GM21360 (cell line): ENCODE measurements at regions not wholly inside any gene's neighbourhood (a gene's known extent, or its start where the extent isn't known, plus 50 kb on each side); places are given as distances from the start of the nearest gene placed in this dataset.
"Not testable (repeated sequence)": the region's sequence is repeated elsewhere in the genome, so short reads cannot be mapped to it uniquely, and the experiment has no call there.

Experiments used
- ATAC-seq: cut with Tn5 transposase; IDR thresholded peaks from one replicate; pipeline ENCODE4 v1.9.1; 2021; ENCODE audit warnings: mild to moderate bottlenecking, moderate library complexity; ENCODE audit not compliant: unreplicated experiment

GRCh38 chr5:63011158-63011557, 432.5 kb downstream of the LRRC70 start:
- ATAC-seq: no peak

- no peak for ATAC-seq
These were observed 429.6 kb downstream of the LRRC70 start for GRCh38 chr5:63008195-63008594.

GRCh38 chr5:62994842-62995241, 416.2 kb downstream of the LRRC70 start:
- ATAC-seq: not testable (repeated sequence)

DNA sequence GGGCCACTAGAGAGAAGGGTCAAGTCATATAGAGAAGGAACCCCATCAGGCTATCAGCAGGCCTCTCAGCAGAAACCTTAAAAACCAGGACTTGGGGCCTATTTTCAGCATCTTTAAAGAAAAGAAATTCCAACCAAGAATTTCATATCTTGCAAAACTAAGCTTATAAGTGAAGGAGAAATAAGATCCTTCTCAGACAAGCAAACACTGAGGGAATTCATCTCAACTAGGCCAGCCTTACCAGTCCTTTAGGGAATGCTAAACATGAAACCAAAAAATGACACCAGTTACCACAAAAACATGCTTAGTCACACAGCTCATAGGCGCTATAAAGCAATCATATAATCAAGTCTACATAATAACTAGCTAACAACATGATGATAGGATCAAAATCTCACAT, 407.1 kb downstream of the LRRC70 start:
- ATAC-seq: no peak

GRCh38 chr5:62982348-62982747, 403.7 kb downstream of the LRRC70 start:
- no peak for ATAC-seq

DNA sequence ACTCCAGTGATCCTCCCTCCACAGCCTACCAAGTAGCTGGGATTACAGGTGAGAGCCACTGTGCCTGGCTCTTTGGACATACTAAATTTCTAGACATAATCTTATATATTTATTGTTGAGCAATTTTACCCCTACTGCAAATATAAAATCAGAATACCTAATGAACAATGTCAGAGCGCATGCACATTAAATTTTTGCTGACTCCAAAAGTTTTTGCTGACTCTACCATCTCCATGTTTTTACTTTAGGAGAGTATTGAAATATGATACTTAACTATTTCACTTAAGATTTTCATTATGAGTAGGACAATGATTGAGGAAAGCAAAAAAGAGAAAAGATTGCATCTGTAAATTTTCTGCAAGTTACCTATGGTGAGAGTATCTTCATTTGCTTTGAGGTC, 402.3 kb downstream of the LRRC70 start:
- ATAC-seq: no peak

- no peak for ATAC-seq
These were observed 400.9 kb downstream of the LRRC70 start for GRCh38 chr5:62979472-62979871.

DNA sequence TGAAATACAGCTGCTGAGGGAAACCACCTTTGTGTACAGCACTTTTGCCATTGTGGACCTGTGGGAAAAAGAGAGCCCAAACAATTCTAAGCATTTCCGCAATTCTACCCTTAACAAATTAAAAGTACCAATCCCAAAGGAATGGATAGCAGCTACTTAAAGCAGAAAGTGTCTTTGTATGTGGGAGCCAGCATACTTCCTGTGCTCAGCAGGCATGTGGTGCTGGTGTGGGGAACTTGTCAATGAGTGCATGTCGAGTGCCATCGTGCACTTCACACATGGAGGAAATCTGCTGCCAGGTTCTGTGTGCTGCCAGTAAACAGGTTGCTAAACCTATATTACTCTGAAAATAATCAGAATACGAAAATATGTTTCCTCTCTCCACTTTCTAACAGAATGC, 399.0 kb downstream of the LRRC70 start:
- no peak for ATAC-seq

GRCh38 chr5:62974623-62975022, 396.0 kb downstream of the LRRC70 start:
- ATAC-seq: no peak

- ATAC-seq: no peak
These were observed 390.9 kb downstream of the LRRC70 start for GRCh38 chr5:62969409-62970120.

- ATAC-seq: no peak
These were observed 385.8 kb downstream of the LRRC70 start for GRCh38 chr5:62964428-62964827.

- ATAC-seq: no peak
These were observed 382.2 kb downstream of the LRRC70 start for GRCh38 chr5:62960781-62961180.

- ATAC-seq: no peak
These were observed 378.0 kb downstream of the LRRC70 start for GRCh38 chr5:62956597-62956996.

DNA sequence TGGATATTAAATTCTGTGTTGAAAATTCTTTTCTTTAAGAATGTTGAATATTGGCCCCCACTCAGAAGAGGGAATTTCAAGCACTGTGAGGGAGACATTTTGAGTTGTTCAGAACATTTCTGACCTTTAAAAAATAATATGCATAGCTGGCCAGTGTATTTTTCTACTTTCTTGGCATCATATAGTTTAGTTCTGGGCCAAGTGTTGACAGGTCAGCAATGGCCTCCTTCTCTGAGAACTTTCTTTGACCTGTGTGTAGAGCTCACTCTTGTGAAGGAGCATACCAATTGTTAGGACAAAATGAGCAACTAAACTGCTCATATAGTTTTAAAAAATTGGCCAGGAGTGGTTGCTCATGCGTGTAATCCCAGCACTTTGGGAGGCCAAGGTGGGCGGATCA, 376.0 kb downstream of the LRRC70 start:
- no peak for ATAC-seq

DNA sequence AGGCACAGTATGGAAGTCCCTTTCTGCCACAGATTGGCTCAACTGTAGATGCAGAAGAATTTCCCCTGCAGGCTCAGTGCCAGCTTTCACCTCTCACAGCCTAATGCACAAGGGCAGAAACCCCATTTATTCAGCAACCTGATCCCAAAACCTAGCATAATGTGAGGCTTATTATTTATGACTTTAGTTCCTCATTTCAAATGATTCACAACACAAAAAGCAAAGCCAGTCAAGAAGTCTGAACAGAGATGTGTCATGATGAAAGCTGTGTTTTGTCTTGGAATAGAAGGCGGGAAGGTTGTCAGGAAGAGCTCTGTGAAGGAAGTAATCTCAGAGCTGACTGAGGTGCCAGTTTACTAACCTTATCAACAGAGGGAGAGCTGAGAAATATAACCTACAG, 369.7 kb downstream of the LRRC70 start:
- ATAC-seq: no peak

DNA sequence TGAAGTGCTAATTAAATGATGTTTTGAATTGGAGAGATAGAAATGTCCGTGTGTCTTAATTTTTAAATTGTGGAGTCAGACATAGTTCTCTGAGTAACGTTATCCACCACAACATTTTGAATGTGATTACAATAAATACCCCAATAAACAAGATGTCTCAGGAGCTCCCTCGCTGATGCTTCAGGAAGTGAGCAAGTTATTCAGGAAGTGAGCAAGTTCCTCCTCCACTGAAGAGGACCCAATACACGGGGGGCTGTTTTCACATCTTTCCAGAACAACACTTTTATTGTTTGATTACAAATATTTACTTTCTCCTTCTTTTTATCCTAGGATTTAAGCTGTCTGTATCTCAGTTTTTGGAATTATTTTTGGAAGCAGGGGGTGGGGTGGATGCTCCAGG, 363.8 kb downstream of the LRRC70 start:
- no peak for ATAC-seq

- ATAC-seq: no peak
These were observed 360.3 kb downstream of the LRRC70 start for GRCh38 chr5:62938927-62939326.

- no peak for ATAC-seq
These were observed 359.3 kb downstream of the LRRC70 start for GRCh38 chr5:62937661-62938558.

- ATAC-seq: no peak
These were observed 357.0 kb downstream of the LRRC70 start for GRCh38 chr5:62935660-62936059.

DNA sequence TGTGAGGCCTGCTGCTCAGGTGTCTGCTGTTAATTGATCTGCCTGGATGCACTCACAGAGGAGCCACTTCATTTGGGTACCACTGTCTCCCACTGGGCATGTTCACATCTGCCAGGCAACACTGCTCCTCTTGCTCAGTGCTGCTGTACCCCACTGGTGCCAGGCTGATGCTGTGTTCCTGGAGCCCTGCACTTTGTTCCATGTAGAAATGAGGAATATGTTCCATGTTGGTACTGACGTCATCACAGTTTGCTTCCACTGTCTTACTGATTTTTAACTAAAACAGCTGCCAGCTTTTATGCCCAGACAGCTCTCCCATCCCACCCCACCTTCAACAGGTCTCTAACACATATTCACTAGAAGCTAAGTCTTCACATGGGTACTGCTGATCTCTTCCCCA, 355.7 kb downstream of the LRRC70 start:
- no peak for ATAC-seq

- no peak for ATAC-seq
These were observed 354.6 kb downstream of the LRRC70 start for GRCh38 chr5:62933261-62933660.
